GM12865 (cell line): ENCODE measurements at regions not wholly inside any gene's neighbourhood (a gene's known extent, or its start where the extent isn't known, plus 50 kb on each side); places are given as distances from the start of the nearest gene placed in this dataset.

ENCODE experiments used
- DNase-seq: peaks from one replicate; pipeline ENCODE4 v3.0.0; 2010; ENCODE audit warnings: low read depth
- H3K4me3 ChIP-seq: 2 replicates; pipeline ENCODE4 v1.5.1; 2011; ENCODE audit warnings: mild to moderate bottlenecking, low read depth, low read length, control low read depth
- CTCF ChIP-seq: IDR thresholded peaks from 2 replicates; pipeline ENCODE4 v1.5.1; 2011; ENCODE audit warnings: low read length, control low read depth, low read depth, inconsistent platforms; ENCODE audit not compliant: insufficient read depth; ENCODE audit errors: missing control alignments

GRCh38 chr6:144678844-144679243, 393.7 kb downstream of the UTRN start:
- no peak for TF ChIP-seq CTCF
- H3K4me3 ChIP-seq = no peak overlapping the region
- DNase-seq = no peak

- no peak for TF ChIP-seq CTCF
- no peak for DNase-seq
- H3K4me3 ChIP-seq = no peak overlapping the region
Observed at GRCh38 chr6:144681334-144681733, 396.2 kb downstream of the UTRN start.

- no peak overlapping the region for H3K4me3 ChIP-seq
- no peak for TF ChIP-seq CTCF
- no peak for DNase-seq
Observed at GRCh38 chr6:144683216-144684070, 398.3 kb downstream of the UTRN start.

- H3K4me3 ChIP-seq = no peak overlapping the region
- no peak for DNase-seq
- no peak for TF ChIP-seq CTCF
Observed at GRCh38 chr6:144688713-144689112, 403.6 kb downstream of the UTRN start.

GRCh38 chr6:144689503-144690040, 404.4 kb downstream of the UTRN start:
- no peak for TF ChIP-seq CTCF
- no peak overlapping the region for H3K4me3 ChIP-seq
- no peak for DNase-seq

GRCh38 chr6:144690133-144690532, 405.0 kb downstream of the UTRN start:
- no peak for DNase-seq
- H3K4me3 ChIP-seq = no peak overlapping the region
- TF ChIP-seq CTCF = no peak
